H9 (cell line): ENCODE measurements at regions not wholly inside any gene's neighbourhood (a gene's known extent, or its start where the extent isn't known, plus 50 kb on each side); places are given as distances from the start of the nearest gene placed in this dataset.

Source experiments
- DNase-seq: peaks from one replicate; pipeline ENCODE4 v3.0.0-alpha.2; 2017
- H2AFZ ChIP-seq: one replicate; pipeline ENCODE4 v1.6.1; 2013; ENCODE audit warnings: mild to moderate bottlenecking, low read length, control low read depth, moderate library complexity
- H2AK5ac ChIP-seq: 2 replicates; pipeline ENCODE4 v1.6.1; 2013; ENCODE audit warnings: low read length, control low read depth, mixed read lengths; ENCODE audit not compliant: insufficient read length
- H2BK120ac ChIP-seq: one replicate; pipeline ENCODE4 v1.6.1; 2013; ENCODE audit warnings: low read depth, mild to moderate bottlenecking, low read length, control low read depth, inconsistent platforms; ENCODE audit not compliant: poor library complexity, severe bottlenecking
- H2BK12ac ChIP-seq: 2 replicates; pipeline ENCODE4 v1.6.1; 2013; ENCODE audit warnings: low read length, control low read depth, mixed read lengths, low read depth; ENCODE audit not compliant: insufficient read length
- H2BK15ac ChIP-seq: 2 replicates; pipeline ENCODE4 v1.6.1; 2013; ENCODE audit warnings: low read depth, low read length, control low read depth
- H2BK20ac ChIP-seq: one replicate; pipeline ENCODE4 v1.6.1; 2013; ENCODE audit warnings: low read depth, mild to moderate bottlenecking, low read length, control low read depth, inconsistent platforms; ENCODE audit not compliant: poor library complexity, severe bottlenecking
- H2BK5ac ChIP-seq: 2 replicates; pipeline ENCODE4 v1.6.1; 2013; ENCODE audit warnings: low read length, control low read depth, mixed read lengths; ENCODE audit not compliant: insufficient read length
- H3K14ac ChIP-seq: 2 replicates; pipeline ENCODE4 v1.6.1; 2013; ENCODE audit warnings: low read length, control low read depth; ENCODE audit not compliant: insufficient read depth
- H3K18ac ChIP-seq: 2 replicates; pipeline ENCODE4 v1.6.1; 2013; ENCODE audit warnings: low read depth, mild to moderate bottlenecking, mixed read lengths, low read length, control low read depth; ENCODE audit not compliant: insufficient read length
- H3K23ac ChIP-seq: 2 replicates; pipeline ENCODE4 v1.6.1; 2013; ENCODE audit warnings: low read length, control low read depth, mixed read lengths, low read depth; ENCODE audit not compliant: insufficient read length
- H3K23me2 ChIP-seq: 2 replicates; pipeline ENCODE4 v1.6.1; 2013; ENCODE audit warnings: low read depth, mild to moderate bottlenecking, mixed read lengths, low read length, control low read depth; ENCODE audit not compliant: insufficient read length, poor library complexity, severe bottlenecking
- H3K27ac ChIP-seq: 2 replicates; pipeline ENCODE4 v1.5.1; 2013; ENCODE audit warnings: low read length, control low read depth, mixed read lengths, low read depth; ENCODE audit not compliant: insufficient read length
- H3K27me3 ChIP-seq: 2 replicates; pipeline ENCODE4 v1.6.1; 2013; ENCODE audit warnings: low read length, control low read depth, inconsistent platforms; ENCODE audit not compliant: insufficient read depth
- H3K4ac ChIP-seq: 2 replicates; pipeline ENCODE4 v1.6.1; 2013; ENCODE audit warnings: low read depth, mild to moderate bottlenecking, control low read depth, inconsistent platforms, low read length, moderate library complexity
- H3K4me1 ChIP-seq: 2 replicates; pipeline ENCODE4 v1.6.1; 2013; ENCODE audit warnings: low read length, control low read depth, inconsistent platforms; ENCODE audit not compliant: insufficient read depth
- H3K4me2 ChIP-seq: 2 replicates; pipeline ENCODE4 v1.6.1; 2013; ENCODE audit warnings: low read length, control low read depth, mixed read lengths; ENCODE audit not compliant: insufficient read length, insufficient read depth
- H3K56ac ChIP-seq: 2 replicates; pipeline ENCODE4 v1.6.1; 2013; ENCODE audit warnings: low read depth, mild to moderate bottlenecking, mixed read lengths, low read length, control low read depth; ENCODE audit not compliant: insufficient read length
- H3K79me1 ChIP-seq: 2 replicates; pipeline ENCODE4 v1.6.1; 2013; ENCODE audit warnings: low read depth, mild to moderate bottlenecking, moderate library complexity, low read length, control low read depth, inconsistent platforms; ENCODE audit not compliant: insufficient read depth, poor library complexity, severe bottlenecking
- H3K79me2 ChIP-seq: 2 replicates; pipeline ENCODE4 v1.6.1; 2013; ENCODE audit warnings: low read length, control low read depth, inconsistent platforms; ENCODE audit not compliant: insufficient read depth
- H3K9ac ChIP-seq: 2 replicates; pipeline ENCODE4 v1.6.1; 2013; ENCODE audit warnings: low read length, control low read depth, mixed read lengths; ENCODE audit not compliant: insufficient read length; ENCODE audit errors: extremely low read depth
- H3K9me3 ChIP-seq: one replicate; pipeline ENCODE4 v1.6.1; 2013; ENCODE audit warnings: low read depth, low read length, inconsistent platforms; ENCODE audit not compliant: control insufficient read depth
- H3T11ph ChIP-seq: one replicate; pipeline ENCODE4 v1.6.1; 2013; ENCODE audit warnings: mild to moderate bottlenecking, low read length, control low read depth, inconsistent platforms
- H4K20me1 ChIP-seq: one replicate; pipeline ENCODE4 v1.6.1; 2013; ENCODE audit not compliant: control insufficient read depth, insufficient read length, insufficient read depth
- H4K5ac ChIP-seq: 2 replicates; pipeline ENCODE4 v1.6.1; 2013; ENCODE audit warnings: low read depth, mild to moderate bottlenecking, mixed read lengths, low read length, control low read depth; ENCODE audit not compliant: insufficient read length
- H4K8ac ChIP-seq: replicated peaks from 2 replicates; pipeline ENCODE4 v1.6.1; 2013; ENCODE audit warnings: low read length, control low read depth, mixed read lengths, low read depth; ENCODE audit not compliant: insufficient read length
- H4K91ac ChIP-seq: 2 replicates; pipeline ENCODE4 v1.6.1; 2013; ENCODE audit warnings: low read depth, mild to moderate bottlenecking, moderate library complexity, mixed read lengths, low read length, control low read depth; ENCODE audit not compliant: insufficient read length
- H3K27ac Mint-ChIP-seq, 3 experiments: 2 replicates in 2 of 3; 3 replicates in 1 of 3; pipeline ENCODE4 v1.8.0; 2020 to 2021; ENCODE audit warnings: mixed read lengths in 3 of 3, mild to moderate bottlenecking in 1 of 3, moderate library complexity in 1 of 3
- H3K27me3 Mint-ChIP-seq: 2 replicates; pipeline ENCODE4 v1.8.0; 2021; ENCODE audit warnings: low read depth, mild to moderate bottlenecking, moderate library complexity, mixed read lengths
- H3K36me3 Mint-ChIP-seq, 3 experiments: 2 replicates in 2 of 3; 3 replicates in 1 of 3; pipeline ENCODE4 v1.8.0; 2020 to 2021; ENCODE audit warnings: low read depth in 3 of 3, mixed read lengths in 3 of 3; ENCODE audit not compliant: insufficient read depth in 1 of 3
- H3K4me1 Mint-ChIP-seq, 2 experiments: 2 replicates each; pipeline ENCODE4 v1.8.0; 2020; ENCODE audit warnings: mixed read lengths in 2 of 2
- H3K4me3 Mint-ChIP-seq, 2 experiments: 2 replicates in 1 of 2; 3 replicates in 1 of 2; pipeline ENCODE4 v1.8.0; 2020 to 2021; ENCODE audit warnings: mild to moderate bottlenecking in 2 of 2, mixed read lengths in 2 of 2, moderate library complexity in 1 of 2
- H3K9me3 Mint-ChIP-seq, 2 experiments: 2 replicates in 1 of 2; 3 replicates in 1 of 2; pipeline ENCODE4 v1.8.0; 2020; ENCODE audit warnings: mild to moderate bottlenecking in 2 of 2, mixed read lengths in 2 of 2, moderate library complexity in 1 of 2
- WGBS: extraction: QIAGEN DNeasy Blood & Tissue Kit; methylation state at CpG from one replicate; pipeline ENCODE4 v1.1.7; 2013; ENCODE audit warnings: missing lambda C conversion rate, low lambda C conversion rate, mixed read lengths; ENCODE audit not compliant: insufficient read length; ENCODE audit errors: extremely low coverage; 5-methylcytosine and 5-hydroxymethylcytosine counted together
- TF ChIP-seq, protein P1 (sequence below): fragments of 200-600 bp; sonication (generic); conservative IDR thresholded peaks from 3 replicates; pipeline ENCODE4 v1.8.0; 2021; ENCODE audit warnings: antibody characterized with exemption, mild to moderate bottlenecking

DNA sequence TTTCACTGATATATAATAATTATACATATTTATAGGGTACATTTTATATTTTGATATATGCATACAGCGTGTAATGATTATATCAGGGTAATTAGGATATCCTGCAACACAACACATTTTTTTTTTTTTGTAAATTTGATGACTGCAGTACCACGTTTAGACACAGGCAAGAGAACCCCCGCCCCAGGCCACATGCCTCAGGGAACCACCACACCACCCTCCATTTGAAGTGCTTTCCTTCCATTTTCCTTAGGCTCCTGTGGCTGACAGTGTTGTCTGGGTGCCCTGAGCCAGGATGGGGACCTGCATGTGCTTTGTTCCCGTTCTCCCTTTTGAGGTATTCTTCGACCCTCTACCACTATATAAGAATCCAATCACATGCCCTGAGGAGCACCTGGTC lies 161.6 kb upstream of the CTAGE1 start:
- H3K36me3 Mint-ChIP-seq: no peaks in the 10 kb centered on the region
- no peak overlapping the region for H3K4me2 ChIP-seq
- no peak overlapping the region for H3T11ph ChIP-seq
- H2AK5ac ChIP-seq: no peak overlapping the region
- peaks cover 6% of the 10 kb centered on the region for H3K27me3 Mint-ChIP-seq
- H3K9me3 Mint-ChIP-seq: no peaks in the 10 kb centered on the region; a peak in 1 of 5 replicates
- TF ChIP-seq, protein P1, sequence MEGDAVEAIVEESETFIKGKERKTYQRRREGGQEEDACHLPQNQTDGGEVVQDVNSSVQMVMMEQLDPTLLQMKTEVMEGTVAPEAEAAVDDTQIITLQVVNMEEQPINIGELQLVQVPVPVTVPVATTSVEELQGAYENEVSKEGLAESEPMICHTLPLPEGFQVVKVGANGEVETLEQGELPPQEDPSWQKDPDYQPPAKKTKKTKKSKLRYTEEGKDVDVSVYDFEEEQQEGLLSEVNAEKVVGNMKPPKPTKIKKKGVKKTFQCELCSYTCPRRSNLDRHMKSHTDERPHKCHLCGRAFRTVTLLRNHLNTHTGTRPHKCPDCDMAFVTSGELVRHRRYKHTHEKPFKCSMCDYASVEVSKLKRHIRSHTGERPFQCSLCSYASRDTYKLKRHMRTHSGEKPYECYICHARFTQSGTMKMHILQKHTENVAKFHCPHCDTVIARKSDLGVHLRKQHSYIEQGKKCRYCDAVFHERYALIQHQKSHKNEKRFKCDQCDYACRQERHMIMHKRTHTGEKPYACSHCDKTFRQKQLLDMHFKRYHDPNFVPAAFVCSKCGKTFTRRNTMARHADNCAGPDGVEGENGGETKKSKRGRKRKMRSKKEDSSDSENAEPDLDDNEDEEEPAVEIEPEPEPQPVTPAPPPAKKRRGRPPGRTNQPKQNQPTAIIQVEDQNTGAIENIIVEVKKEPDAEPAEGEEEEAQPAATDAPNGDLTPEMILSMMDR: no peak; the same call in 2 of the 3 replicates
- no peaks in the 10 kb centered on the region for H4K20me1 ChIP-seq
- no peak overlapping the region for H3K56ac ChIP-seq
- no peaks in the 10 kb centered on the region for H3K4me1 Mint-ChIP-seq
- H3K9ac ChIP-seq: no peak overlapping the region
- no peak overlapping the region for H4K5ac ChIP-seq
- H3K4me1 ChIP-seq: no peaks in the 10 kb centered on the region
- H2BK20ac ChIP-seq: no peak overlapping the region
- no peaks in the 10 kb centered on the region for H3K79me1 ChIP-seq
- H2BK15ac ChIP-seq: no peak overlapping the region
- H3K27me3 ChIP-seq: no peaks in the 10 kb centered on the region
- H3K18ac ChIP-seq: no peak overlapping the region
- H3K4me3 Mint-ChIP-seq: no peak overlapping the region
- no peak for DNase-seq
- H3K4ac ChIP-seq: no peak overlapping the region
- H2BK12ac ChIP-seq: no peak overlapping the region
- no peak overlapping the region for H4K91ac ChIP-seq
- no peak overlapping the region for H4K8ac ChIP-seq
- WGBS: no CpG with 5 or more reads among the region's 5 CpGs
- no peak overlapping the region for H2BK120ac ChIP-seq
- H3K23ac ChIP-seq: no peak overlapping the region
- no peaks in the 10 kb centered on the region for H3K23me2 ChIP-seq
- H3K9me3 ChIP-seq: no peaks in the 10 kb centered on the region
- no peak overlapping the region for H2AFZ ChIP-seq
- H3K27ac ChIP-seq: no peak overlapping the region
- no peaks in the 10 kb centered on the region for H3K79me2 ChIP-seq
- no peak overlapping the region for H3K27ac Mint-ChIP-seq
- no peak overlapping the region for H2BK5ac ChIP-seq
- H3K14ac ChIP-seq: no peak overlapping the region
